GM21723 (cell line): ENCODE measurements at regions not wholly inside any gene's neighbourhood (a gene's known extent, or its start where the extent isn't known, plus 50 kb on each side); places are given as distances from the start of the nearest gene placed in this dataset.
A peak's percentile ranks its signal among the peaks of the same experiment; 100 is the strongest.

ENCODE experiments used
- ATAC-seq: cut with Tn5 transposase; IDR thresholded peaks from one replicate; pipeline ENCODE4 v1.9.1; 2021; ENCODE audit warnings: mild to moderate bottlenecking, moderate library complexity; ENCODE audit not compliant: unreplicated experiment

DNA sequence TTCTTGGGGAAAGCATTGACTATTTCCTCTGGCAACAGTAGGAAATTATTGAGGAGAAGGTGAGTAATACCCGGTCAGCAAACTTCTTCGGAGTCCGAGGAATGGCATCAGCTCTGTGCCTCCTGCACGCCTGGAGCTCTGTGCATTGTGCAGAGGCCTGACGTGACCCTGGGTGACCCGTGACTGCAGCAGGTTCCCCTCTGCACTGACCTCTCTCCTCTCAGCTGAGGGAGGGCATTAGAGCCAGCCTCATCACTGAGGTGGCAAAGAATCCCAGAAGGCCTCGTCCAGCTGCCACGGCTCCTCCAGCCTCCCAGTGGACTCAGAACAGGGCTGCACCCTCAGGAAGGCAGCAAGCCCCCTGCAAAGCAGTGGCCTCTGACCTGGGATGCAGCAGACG lies 502.9 kb downstream of the CD83 start:
- no peak for ATAC-seq

DNA sequence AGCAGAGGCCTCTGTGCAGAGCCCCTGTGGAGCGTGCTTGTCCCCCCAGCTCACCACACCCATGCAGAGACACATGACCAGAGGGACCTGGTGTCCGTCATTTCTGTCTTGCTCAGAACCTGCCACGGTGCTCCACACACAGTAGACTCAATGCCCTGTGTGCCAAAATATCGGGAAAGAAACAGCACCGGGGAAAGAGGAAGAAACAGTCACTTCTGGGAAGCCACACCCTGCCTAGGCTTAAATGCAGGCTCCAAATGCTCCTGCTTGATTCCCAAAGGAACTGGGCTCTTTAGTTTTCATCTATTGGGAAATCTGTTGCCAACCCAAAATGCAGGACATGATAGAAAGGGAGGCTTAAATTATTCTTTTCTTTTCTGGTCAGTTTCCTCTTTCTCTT lies 503.9 kb downstream of the CD83 start:
- no peak for ATAC-seq

DNA sequence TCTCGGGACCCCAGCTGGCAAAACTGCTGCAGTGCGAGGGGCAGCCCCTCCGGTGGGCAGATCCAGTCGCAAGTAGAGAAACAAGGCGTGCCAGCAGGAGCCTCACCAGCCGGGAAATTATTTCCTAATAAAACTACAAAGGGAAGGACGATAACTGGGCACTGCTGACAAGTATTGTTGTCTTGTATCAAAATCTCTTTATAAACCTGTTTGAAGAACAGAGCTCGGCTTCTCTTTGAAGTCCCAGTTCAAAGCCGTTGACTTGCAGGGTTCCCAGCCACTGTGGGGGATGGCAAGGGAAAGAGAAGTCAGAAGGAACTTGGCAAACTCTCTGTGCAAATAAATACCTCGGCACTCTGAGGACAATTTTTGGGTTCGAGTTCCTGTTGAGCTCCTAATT lies 504.5 kb downstream of the CD83 start:
- ATAC-seq, result no peak

DNA sequence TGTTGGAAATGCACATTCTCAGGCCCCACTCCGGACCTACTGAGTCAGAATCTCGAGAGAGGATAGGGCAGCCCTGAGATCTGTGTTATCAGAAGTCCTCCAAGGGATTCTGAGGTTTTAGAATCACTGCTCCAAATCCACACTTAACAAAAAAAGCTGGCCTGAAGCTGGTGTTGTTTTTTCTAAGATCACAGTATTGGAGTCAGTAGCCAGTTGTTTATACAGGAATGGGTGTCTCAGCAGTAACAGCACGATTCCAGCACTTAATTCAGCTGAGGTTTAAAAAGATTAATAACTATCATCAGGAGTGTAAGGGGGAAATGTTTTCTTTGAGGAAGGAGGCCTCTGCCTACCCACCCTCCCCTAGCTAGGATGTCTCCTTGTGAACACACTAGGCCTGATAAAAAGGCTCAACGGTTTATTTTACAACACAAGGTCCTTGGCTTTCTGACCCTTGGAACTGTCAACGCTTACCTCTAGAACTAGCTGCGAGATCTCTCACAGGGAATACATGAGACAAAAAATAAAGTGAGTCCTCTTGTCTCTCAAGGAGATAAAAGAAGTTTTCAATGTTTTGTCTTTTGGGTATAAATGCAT lies 505.4 kb downstream of the CD83 start:
- no peak for ATAC-seq

DNA sequence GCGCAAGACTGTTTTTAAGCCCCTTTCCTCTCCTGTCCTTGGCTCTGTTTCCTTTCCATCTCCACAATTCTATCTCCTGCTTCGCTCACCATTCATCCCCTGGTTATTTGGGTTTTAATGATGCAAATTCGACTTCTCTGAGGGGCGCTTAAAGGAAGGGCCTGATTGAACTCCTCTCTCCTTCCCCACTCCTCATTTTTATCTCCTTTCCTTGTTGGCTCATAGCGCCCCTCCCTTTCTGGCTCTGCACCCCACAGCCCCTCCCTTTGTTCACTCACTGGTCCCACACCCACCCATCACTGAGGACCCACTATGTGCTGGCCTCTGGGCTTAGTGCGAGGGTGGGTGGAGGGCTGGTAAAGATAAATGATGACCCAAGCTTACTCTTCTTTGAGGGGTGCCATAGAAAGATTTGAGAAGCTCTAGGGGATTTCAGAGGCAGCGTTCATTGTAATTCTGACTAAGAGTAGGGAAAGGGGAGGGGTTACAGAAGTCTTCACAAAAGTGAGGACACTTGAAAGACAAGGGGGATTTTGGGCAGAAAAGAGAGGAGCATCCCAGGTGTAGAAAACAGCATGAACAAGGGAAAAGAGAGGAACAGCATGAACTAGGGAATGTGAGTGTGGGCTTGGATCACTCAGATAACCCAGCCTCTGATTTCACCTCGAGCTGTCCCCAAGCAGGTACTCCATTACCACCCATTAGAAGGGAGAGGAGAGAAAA lies 507.8 kb downstream of the CD83 start:
- ATAC-seq, result no peak

DNA sequence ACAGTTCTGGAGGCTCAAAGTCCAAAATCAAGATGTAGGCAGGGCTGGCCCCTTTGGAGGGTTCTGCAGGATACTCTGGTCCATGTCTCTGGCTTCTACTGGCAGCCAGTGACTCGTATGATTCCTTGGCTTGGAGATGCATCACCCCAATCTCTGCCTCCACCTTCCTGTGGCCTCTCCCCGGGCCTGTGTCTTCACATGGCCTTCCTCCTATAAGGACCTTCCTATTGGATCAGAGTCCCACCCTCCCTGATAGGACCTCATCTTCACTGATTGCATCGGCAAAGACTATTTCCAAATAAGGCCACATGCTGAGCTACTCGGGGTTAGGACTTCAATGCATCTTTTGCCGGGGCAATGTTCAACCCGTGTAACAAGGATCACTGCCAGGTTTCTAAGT lies 509.0 kb downstream of the CD83 start:
- no peak for ATAC-seq

DNA sequence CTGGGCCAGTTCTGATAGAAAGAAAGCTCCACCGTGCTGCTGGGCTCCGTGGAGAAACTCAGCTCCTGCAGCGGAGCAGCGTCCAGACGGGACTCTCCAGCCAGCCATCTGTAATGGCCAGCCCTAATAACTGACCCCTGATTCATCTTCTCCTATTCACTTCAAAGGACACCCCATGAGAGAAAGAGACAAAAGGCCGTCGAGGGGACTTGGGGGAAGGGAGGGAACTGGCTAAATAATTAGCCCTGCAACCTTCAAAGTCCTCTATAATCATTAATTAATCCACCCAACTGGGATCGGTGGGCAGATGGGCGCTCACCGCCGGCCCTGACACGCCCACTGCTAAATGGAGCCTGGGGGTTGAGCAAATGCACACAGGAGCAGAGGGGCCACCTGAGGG lies 512.4 kb downstream of the CD83 start:
- ATAC-seq, result no peak

DNA sequence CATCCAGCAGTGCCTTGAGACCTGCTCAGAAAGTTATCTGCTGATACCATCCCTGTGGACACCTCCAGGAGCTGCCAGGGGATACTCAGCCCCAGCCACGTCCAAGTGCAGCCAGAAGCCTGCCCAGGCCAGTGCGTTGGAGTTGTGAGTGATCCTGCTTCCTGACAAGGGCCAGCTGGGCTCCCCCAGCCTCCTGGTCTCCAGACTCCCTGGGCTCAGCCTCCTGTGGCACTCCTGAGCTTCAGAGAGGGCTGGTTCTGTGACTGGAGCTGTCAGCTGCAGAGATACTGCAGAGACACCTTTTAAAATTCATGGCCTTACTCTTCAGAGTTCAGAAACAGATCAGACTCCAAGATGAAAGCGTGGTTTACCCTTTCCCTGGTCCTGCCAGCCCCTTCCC lies 515.9 kb downstream of the CD83 start:
- ATAC-seq, result no peak

DNA sequence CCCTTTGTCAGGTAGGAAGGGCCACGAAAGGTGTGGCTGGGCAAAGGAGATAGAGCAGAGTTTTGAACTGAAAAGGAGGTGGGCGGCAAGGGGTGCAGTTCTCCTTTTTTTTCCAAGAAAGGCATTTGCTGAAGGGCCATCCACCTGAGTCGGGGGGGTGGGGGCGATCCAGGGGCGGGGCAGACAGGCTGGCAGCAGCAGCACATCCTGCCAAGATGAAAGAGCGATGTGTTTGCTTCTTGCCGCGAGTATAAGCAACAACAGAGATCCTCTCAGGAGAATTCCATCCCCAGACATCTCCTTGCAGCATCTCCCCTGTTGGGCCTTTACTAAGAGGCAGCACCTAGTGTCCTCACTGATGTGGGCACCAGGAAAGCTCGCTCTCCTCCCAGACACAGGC lies 516.5 kb downstream of the CD83 start:
- no peak for ATAC-seq

DNA sequence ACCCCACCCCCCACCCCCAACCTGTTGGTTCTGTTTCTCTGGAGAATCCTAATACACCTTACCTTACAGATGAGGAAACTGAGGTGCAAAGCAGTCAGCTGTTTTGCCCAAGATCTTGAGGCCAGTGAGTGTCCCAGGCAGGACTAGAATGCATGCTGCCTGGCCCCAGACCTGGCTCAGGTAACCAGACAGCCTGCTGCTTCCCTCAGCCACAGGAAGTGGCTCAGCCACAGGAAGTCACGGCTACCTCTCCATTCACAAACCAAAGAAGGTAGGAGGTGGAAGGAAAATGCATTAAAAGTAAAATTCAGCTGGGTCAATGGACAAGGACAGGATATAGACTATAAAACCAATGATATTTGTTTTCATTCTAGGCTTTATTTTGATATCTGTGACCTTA lies 517.6 kb downstream of the CD83 start:
- ATAC-seq, result no peak

DNA sequence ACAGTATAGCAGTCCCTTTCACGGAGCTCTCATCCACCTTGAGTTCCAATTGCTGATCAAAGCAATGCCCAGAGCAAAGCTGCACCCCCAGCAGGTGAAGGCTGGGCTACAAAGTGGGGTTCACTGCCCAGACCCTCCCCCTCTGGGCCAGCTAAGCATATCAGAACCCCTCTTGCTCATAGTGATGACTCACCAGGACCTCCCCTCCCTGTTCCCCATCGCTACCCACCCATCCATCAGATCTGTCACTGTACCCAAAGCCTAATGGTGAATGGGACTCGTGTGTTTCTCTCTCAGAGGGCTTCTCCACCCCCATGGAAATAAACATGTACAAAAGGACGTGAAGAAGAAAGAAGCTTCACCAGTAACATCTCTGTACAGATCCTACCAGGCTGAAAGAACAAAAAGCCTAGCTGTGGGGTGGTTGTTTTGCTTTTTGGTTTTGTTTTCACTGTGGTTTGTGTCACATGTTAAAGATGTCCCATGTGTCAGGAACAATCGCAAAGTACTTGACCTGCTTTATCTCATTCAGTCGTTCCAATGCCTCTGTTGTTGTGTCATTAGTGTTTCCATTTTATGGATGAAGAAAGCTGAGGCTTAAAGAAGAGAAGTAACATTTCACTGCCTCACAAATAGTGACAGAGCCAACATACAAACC lies 518.5 kb downstream of the CD83 start:
- peak; percentile 67 for ATAC-seq

DNA sequence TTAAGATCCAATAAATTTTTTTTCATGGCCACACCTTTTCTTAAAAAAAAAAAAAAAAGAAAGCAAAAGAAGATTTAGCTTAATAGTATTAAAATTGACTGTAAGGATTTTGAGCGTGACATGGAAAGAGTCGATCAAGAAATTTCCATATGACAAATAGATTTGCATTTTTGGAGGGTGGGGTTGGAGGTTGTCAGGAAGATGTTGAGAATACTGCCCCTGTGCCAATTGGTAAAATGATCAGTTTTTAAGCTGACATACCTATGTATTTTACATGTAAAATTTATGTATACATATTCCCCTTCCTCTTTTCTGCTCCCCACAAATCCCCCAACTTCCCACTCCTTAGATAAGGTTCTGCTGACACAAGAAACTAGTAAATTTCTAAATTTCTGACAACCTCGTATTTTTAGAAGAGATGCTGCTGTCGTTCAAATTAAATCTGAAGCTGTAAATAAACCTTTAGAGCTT lies 520.9 kb downstream of the CD83 start:
- no peak for ATAC-seq

DNA sequence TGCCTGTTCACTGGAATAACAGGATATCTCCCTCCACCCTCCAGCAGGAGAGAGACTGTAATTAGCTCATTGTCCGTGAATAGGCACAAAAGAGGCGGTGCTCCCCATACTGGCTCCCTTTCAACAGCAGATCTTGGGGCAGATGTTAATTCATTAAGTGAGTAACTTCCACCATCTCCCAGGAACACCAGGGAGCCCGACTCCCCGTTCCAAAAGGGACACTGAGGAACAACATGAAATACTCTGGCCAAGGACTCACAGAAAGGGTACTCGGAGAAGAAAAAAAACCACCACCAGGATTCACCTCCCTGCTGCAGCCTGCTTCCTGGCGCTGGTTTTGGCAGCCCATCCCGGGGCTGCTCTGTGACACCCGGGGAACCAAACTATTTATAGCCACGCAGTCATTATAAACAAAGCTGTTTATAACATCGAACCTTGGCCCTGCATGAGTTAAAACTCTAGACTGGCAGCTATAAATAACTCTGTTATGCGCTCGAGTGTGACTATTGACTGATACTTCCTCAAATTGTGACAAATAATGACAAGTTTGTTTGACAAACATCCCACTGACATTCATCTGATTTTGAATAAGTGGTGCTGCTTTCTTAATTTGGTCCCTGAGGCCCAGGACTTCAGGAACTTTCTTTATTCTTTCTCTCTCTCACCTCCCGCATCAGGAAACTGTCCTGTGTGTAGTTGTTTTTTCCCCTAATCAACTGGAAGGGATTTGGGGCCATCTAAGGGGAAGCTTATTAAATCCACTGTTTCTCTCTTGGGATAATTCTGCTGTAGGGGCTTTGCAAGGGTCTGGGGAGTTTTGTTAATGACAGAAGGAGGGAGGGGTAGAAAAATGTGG lies 521.6 kb downstream of the CD83 start:
- ATAC-seq, result no peak

DNA sequence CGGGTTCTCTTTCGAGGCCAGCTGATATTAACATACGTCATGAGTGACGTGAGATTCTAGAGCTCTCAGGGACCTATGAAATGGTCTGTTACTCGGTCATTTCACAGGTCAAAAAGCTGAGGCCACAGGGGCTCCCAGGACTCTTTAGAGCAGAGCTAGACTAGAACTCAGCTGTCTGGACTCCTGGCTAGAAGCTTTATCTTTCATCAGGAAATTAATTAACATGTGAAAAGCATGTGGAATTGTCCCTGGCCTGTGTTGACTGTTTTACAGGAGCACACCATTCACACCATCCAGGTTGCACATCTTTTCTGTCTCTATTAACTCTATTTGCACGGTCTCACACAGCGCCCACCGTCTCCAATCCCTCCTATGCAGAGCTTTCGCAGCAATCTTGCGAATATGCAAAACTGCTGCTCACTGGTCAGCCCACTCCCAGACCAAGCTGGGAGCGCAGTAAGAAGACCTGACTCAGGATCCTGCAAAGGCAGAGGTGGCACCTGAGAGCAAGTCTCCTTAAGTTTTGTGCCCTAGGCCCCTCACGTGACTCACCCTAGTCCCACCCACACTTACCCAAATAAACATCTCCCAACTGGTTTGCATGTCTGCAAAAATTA lies 522.5 kb downstream of the CD83 start:
- ATAC-seq, result no peak

DNA sequence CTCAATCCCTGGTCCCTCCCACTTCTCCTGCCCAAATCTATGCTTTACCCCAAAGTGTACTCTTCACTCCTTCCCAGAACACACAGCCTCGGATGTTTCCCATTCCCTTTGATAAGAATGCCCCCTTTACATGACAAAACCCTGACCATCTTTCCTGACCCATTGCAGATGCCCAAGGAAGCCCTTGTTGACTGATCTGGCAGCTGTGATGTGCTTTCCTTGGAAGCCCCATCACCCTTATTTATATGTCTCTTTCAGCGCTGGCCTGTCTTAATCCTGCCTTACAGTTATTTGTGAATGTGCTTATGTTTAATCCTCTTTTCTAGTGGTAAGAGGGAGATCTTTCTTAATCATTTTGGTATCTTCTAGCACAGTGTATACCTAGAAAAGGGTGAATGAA lies 523.1 kb downstream of the CD83 start:
- no peak for ATAC-seq

DNA sequence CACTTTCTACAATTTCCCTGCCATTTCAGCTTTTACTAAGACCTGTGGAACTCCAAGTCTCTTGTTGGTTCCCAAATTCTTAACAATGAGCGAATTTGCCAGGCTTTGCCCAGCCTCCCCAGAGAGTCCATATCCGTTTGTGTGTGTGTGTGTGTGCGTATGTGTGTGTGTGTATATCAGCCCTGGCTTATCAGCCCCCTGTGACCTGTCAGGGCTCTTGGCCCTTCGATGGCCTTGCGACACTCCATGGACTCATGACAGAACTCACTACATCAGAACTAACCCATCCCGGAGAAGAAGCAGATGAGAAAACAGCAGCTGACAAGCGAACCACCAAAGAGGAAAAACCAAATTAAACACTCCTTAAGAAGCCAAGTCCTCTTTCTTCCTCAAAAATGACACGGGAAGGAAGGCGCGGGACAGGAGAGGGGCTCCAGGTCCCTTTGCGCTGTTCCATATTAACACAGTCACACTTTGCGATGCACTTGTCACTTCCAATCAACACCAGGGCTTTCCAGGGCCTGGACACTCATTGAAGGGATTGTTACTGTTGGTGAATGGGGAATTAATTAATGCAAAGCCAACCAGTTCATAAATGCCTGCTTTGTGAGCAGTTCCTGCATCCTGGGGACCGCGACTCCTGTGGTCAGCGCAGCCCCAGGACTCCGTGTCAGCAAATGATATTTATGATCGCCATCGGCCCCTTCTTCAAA lies 524.0 kb downstream of the CD83 start:
- no peak for ATAC-seq

DNA sequence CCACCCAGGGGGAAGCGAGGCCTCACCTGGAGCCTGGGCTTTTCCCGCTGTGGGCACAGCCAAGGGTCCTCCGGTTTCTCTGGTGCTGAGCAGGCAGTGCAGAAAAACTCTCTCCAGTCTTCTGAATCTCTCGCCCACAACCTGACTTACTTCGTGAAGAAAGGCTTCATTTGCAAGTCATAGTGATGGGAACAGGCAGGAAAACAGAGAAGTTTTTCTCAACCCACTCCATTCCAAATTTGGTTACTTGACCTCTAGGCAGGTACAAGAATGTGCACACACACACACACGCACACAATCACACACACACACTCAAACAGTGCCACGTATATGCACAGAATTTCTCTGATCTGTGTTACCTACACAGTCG lies 524.5 kb downstream of the CD83 start:
- ATAC-seq, result no peak

DNA sequence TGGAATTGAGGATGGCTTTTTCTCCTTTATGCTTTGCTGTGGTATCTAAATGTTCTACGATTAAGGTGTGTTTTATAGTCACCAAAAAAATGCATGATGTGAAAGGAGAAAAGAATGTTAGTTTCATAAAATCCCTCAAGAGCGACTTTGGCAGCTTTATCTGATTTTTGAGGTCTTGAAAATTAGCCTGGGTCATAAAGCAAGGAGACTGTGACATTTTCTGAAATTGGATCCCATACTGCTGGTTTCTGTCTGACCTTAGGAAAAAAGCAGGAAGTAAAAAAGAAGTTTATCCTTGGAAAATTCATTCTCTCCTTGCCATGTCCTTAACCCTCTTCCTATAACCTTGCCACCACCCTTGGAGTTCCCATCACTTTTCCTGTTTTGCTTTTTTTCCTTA lies 525.3 kb downstream of the CD83 start:
- ATAC-seq, result no peak

DNA sequence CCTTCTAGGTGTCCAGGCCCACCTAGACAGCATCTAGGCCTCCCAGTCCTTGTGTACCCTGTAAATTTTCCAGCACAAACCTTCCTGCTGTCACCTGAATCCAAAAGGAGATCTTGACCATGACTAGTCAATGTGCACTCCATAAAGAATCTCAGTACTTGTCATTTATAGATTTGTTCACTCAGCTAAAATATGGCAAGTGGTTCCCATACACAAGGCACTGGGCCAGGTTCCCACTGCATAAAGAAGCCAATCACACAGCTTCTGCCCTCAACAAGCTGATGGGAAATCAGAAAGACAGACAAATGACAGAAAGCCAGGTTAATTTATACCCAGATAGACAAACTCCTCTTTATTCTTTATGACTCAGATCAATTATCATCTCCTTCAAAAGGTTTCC lies 526.8 kb downstream of the CD83 start:
- no peak for ATAC-seq

DNA sequence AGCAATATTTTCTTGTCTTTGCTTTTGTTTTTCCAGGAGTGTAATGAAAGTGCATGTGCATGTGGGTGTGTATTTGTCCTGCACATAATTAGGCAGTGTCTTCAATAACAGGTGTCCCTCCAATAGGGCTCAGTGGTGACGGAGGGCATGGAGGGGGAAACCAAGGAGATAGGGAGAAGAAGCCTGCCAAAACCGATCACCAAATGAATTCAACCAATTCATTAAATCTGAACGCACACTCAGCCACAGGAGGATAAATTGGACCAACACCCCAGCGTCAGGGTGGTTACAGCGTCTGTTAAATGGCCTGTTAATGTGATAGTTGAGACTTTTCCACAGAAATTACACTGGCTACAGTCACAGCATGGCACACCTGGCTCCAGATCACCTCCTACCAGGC lies 527.6 kb downstream of the CD83 start:
- no peak for ATAC-seq
